ENCODE measurements at regions not wholly inside any gene's neighbourhood (a gene's known extent, or its start where the extent isn't known, plus 50 kb on each side); places are given as distances from the start of the nearest gene placed in this dataset.

DNA sequence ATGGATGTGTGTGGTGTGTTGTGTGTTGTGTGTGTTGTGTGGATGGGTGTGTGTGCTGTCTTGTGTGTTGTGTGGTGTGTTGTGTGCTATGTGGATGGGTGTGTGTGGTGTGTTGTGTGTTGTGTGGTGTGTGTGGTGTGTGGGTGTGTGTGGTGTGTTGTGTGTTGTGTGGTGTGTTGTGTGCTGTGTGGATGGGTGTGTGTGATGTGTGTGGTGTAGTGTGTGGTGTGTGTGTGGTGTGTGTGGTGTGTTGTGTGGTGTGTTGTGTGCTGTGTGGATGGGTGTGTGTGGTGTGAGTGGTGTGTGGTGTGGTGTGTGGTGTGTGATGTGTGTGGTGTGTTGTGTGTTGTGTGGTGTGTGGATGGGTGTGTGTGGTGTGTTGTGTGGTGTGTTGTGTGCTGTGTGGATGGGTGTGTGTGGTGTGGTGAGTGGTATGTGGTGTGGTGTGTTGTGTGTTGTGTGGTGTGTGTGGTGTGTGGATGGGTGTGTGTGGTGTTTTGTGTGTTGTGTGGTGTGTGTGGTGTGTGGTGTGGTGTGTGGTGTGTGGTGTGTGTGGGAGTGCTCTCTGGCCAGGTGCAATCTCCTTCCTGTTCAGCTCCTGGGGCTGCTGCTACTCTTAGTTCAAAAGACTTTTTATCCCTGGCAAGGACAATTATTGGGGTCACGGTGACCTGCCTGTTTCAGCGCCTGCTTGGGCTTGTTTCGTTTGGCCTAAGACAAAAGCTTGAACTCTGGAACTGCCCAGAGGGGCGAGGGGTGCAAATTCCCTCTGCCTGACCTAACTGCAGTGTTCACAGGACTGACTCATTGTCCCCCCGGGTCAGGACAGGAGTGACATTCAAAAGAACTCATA, 101.1 kb downstream of the UBIAD1 start:
- DNase-seq (ENCODE audit: low read depth in 2 of 2) = no peak

DNA sequence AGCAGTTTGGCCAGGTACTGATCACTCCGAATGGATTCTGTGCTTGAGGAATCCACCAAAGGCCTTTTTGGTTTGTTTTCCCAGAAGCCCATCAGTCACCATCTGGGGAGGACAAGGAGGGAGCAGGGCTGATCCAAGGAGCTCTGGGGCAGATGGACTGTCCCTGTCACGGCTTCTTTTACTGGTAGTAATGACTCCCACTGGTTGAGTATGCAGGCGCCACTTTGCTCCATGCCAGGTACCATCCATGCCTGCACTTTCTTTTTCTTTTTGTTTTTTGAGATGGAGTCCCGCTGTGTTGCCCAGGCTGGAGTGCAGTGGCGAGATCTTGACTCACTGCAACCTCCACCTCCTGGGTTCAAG, 101.7 kb downstream of the UBIAD1 start:
- no peak for DNase-seq (ENCODE audit: low read depth in 2 of 2)

DNA sequence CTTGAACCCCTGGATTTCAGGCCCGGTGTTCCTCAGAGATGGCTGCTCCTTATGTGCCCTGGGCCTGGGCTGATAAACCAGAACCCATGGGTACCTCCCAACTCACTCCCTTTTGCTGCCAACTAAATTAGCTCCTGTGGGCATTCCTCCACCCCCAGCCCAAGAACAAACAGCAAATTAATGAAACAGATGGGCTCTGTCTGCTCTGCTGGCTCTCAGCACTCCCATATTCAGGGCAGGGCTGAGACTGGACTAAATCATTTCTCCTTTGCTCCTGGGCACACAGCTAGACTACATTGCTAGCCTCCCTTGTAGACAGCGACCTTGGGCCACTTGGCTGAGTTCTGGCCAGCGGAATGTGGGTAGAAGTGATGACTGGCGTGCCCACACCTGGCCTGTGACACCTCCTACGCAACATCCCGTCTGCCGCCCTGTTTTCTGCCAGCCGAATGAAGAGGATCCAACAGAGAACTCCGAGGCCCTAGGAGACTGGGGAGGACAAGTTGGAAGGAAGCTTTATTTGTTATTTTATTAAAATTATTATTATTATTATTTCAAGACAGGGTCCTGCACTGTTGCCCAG, 101.9 kb upstream of the DISP3 start:
- DNase-seq (ENCODE audit: low read depth in 2 of 2) = no peak

DNA sequence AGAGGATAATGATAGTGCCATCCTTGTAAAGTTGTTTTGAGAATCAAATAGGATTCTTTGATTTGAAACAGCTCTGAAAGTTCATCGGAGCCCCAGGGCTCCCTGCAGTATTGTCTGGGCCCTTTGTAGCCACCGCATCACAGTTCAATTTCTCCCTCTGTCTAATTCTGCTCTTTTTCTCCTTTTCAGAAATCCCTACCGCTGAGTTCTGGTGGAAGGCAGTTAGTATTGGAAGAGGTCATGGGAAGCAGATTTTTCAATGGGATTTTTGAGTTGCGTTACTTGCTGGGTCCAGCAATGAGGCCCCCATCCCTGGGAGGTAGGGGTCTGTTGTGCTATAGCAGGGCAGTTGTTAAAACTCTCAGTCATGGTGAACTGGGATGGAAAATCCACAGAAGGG, 101.0 kb upstream of the DISP3 start:
- no peak for DNase-seq (ENCODE audit: low read depth in 2 of 2)

DNA sequence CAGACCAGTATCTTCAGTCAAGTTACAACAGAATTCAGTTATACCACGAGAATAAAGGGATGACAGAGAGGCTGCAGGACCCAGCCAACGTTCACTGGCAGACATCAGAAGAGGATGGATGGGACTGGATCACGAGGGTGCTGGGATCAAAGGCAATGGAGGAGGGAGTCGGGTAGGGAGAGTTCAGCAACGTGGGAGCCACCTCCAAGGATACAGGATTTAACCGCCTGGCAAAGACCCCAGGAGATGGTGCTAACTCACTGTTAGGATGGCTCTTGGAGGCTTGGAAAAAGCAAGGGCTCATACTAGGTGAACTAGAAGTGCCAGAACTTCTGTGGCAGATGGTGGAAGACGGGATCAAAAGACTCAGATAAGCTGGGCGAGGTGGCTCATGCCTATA, 99.1 kb upstream of the DISP3 start:
- no peak for DNase-seq (ENCODE audit: low read depth in 2 of 2)

DNA sequence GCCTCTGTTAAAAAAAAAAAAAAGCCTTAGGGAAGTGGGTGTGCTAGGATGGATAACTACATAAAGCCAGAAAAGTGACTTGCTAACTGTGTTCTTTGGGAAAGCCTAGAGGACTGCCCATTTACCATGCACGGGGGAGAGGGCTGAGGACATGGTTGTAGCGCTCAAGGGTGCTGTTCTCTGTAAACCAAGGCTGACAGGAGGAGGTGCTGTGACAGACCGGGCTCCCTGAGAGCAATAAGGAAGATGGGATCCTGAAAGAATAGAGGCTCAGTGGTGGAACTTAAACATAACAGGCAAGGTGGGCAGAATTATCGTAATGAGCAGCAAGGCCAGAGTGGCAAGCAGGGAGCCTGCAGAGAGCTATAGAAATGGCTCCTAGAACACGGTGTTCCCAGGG, 98.5 kb upstream of the DISP3 start:
- DNase-seq (ENCODE audit: low read depth in 2 of 2) = no peak

DNA sequence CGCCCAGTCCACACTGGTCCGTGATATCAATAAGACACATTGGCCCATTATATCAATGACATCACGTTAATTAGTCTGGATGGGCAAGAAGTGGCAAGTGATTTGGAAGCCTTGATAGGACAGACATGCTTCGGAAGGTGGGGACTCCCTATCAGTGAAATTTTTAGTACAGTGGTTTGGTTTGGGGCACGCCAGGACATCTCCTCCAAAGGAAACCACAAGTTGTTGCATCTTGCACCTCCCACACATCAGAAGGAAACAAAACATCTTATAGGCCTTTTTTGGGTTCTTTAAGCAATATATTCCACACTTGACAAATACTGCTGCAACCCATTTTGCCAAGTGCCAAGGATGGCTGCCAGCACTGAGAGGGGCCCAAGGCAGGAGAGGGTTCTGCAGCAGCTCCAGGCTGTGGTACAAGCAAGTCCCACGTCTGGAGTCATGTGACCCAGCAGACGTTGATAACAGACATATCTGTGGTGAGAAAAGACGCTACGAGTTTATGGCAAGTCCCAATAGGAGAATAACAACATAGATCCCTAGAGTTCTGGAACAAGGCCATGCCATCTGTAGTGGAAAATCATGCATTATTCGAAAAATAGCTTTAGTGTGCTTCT, 95.3 kb upstream of the DISP3 start:
- DNase-seq (ENCODE audit: low read depth in 2 of 2) = no peak

DNA sequence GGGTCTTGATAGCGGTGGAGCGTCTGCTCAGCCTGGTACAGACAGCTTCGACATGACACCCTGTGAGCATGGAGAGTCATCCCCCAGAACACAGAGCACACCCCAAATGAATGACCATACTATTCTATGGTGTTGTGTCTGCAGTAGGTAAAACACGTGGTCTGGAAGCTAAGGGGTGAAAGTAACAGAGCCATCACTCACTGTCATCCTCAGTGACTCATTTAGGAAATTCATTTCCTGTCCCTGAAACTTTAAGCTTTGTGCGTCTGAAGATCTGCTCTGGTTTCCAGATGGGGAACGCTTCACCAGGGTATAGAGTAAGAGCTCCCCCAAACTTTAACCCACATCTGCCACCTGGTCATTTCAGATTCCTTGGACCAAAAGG, 94.8 kb upstream of the DISP3 start:
- peak in 1 of 2 donors; percentile 25 for DNase-seq (ENCODE audit: low read depth in 2 of 2)

DNA sequence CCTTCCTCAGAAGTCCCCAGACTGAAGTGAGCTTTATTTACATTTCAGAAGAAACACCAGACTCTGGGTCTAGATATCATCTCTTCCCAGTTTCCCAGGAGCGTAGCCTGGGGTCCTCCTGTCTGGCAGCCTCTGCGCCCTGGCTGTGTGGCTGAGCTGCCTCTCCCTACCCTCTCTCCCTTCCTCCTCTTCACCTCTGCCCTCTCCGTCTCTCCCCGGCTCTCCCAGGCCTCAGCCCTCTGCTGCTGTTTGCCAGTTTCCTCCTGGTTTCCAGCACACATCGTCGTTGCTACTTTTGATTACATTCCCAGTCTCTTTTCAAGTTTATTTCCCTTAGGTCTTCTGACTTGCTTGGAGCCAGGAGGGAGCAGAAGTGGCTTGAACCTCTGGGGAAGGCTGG, 91.1 kb upstream of the DISP3 start:
- DNase-seq (ENCODE audit: low read depth in 2 of 2) = no peak

DNA sequence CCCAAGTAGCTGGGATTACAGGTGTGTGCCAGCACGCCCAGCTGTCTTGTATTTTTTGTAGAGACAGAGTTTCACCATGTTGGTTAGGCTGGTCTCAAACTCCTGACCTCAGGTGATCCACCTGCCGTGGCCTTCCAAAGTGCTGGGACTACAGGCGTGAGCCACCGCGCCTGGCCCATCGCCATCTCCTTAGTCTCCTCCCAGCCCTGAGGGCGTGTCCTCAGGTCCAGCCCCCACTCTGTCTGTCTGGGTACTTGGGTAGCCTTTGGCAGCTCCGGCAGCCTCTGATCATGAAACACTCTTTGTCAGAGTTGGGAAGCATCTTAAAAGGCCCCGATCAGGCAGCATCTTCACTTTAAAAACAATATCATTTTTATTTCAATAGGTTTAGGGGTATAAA, 90.3 kb upstream of the DISP3 start:
- no peak for DNase-seq (ENCODE audit: low read depth in 2 of 2)

DNA sequence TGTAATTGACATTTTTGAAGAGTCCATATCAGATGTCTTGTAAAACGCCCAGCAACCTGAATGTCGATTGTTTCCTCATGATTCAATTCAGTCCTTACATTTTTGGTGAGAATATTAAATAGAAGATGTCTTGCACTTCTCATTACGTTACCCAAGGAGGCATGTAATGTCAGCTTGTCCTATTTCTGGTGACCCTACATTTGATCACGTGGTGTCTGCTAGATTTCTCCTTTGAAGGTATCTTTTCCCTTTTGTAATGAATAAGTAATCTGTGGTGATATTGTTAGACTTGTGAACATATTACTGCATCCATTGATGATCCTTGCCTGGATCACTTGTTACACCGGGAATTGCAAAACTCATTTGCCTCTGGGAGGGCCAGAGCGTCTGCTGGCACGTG, 87.6 kb upstream of the DISP3 start:
- no peak for DNase-seq (ENCODE audit: low read depth in 2 of 2)

DNA sequence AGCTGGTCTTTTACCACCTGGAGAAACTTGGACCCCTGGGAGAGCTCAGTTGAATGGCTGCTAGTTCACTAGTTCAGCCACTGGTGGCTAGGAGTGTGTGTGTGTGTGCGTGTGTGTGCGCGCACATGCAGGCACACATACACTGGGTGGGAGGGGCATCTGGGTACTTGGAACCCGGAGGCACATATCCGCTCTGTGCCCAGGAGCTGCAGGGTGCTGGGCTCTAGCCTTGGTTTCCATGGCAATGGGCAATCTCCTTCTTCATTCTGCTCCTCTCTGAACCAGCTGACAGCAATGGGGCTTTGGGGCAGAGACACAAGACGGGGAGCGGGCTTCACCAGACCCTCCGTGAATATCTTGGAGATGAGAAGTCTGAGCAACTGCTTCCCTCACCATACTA, 87.1 kb upstream of the DISP3 start:
- DNase-seq (ENCODE audit: low read depth in 2 of 2) = no peak

DNA sequence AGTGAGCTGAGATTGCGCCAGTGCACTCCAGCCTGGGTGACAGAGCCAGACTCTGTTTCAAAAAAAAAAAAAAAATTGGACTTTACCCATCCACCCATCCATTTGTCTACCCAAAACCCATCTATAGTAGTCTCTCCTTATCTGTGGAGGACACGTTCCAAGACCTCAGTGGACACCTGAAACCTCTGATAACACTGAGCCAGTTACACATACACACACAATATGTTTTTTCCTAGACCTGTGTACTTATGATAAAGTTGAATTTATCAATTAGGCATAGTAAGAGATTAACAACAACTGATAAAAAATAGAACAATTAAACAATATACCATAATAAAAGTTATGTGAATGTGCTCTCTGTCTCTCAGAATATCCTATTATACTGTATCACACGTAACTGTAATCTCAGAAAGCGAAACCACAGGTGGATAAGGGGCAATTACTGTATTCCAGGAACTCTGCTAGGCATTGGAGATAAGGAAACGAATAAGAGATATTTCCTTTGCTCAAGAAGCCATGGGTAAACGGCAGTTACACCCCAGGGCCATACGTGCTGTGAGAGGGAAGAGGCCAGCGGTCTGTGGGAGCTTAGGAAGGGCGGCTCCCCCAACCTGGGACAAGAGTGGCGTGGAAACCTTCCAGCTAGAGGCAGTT, 84.2 kb upstream of the DISP3 start:
- no peak for DNase-seq (ENCODE audit: low read depth in 2 of 2)

DNA sequence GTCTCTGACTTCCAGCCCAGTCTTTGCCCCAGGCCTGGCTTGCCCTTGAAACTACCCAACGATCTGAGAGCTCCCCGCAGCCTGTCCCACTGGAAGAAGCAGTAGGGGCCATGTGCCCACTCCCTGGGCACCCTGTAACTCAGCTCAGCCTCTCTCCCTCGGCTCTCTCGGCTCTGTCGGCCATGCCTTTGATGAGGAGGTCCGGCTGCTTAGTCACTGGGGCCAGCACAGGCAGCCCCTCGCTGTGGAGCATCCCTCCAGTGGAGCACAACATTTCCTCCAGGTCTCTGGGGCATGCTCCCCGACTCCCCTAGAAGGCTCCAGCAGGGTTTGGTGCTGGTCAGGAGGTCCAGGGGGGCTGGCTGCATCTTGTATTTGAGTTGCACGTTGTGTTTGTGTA, 83.3 kb upstream of the DISP3 start:
- DNase-seq (ENCODE audit: low read depth in 2 of 2) = no peak

DNA sequence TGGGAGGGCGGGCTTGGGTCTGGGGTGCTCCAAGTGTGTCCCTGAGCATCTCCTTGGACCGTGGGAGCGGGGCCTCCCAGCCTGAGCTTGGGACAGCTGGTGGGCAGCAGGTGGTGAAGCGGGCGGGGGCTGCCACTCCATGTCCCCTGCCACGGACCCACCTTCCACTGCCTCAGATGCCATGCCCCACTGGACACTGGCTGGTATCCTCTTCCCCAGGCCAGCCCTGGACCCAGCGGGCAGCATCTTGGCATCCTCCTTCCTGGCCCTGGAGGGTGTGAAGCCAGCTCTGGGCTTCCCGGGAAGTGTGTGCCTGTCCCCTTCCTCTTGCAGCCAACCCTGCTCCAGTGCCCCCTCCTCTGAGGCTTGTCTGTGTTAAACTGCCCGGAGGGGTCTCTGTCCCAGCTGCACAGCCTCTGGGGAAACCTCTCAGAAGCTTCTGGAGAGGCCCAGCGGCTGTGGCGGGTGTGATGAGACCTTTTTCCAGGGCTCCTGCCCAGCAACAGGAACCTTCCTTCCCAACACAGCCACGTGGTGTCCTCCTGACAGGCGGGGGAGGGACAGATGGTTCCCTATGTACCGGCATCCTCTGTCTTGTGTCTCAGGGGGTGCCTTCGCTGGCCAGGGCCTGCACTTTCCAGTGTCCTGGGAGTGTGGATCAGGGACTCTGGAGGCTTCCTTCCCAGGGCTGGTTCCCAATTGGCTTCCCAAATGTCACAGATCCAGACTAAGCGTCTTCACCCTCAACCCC, 81.6 kb upstream of the DISP3 start:
- DNase-seq (ENCODE audit: low read depth in 2 of 2) = no peak

DNA sequence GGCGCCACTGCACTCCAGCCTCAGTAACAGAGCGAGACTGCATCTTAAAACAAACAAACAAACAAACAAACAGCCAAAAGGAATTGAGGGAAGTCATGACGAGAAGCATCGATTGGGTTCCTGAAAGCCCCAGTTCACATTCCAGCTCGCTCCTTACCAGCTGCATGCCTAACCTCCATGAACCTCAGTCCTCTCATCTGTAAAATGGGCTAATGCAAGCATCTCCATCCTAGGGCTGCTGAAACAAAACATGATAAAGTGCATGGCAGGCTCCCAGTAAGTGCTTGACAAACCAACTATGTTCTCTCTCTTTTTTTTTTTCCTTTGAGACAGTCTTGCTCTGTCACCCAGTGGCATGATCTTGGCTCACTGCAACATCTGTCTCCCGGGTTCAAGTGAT, 79.7 kb upstream of the DISP3 start:
- DNase-seq (ENCODE audit: low read depth in 2 of 2) = no peak

DNA sequence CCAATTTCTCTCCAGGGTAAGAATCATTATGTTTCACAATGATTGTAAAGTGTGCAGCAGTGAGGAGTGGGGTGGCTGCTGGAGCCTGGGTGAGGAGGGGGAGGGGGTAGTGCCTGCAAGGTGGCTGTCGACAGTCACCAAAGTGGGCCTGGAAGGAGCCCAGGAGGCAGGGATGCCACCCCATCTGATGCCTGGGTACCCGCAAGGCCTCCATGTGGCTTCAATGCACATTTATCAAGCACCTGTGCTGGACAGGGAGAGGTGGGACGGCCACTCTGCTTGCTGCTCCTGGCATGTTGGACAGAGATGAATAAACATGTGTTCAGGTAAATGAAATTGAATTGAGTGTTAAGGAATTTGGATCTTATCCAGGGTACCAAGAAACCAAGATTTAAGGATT, 78.8 kb upstream of the DISP3 start:
- no peak for DNase-seq (ENCODE audit: low read depth in 2 of 2)

DNA sequence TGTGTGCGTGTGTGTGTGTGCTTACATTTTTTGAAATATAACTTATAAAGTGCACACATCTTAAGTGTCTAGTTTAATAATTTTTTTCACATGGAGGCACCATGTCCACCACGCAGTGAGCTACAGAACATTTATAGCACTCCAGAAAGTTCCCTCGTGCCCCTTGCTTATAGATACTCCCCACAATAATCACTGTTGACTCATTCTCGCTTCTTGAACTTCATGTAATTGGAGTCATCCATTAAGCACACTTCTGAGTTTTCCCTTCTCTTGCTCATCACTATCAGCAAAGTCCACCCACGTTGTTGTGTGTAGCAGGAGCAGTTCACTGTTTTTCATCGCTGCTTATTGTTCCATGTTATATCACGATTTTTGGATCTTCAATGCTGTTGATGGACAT, 78.4 kb upstream of the DISP3 start:
- no peak for DNase-seq (ENCODE audit: low read depth in 2 of 2)

DNA sequence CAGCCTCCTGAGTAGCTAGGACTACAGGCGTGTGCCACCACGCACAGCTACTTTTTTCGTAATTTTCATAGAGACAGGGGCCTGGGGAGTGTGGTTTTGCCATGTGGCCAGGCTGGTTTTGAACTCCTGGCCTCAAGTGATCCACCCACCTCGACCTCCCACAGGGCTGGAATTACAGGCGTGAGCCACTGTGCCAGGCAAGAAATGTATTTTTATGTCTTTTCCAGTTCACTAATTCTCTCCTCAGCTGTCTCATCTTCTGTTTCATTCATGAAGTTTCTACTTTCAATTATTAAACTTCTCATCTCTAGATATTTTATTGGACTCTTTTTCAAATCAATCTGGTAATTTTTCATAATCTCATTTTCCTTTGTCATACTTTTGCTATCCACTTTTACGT, 72.1 kb upstream of the DISP3 start:
- DNase-seq (ENCODE audit: low read depth in 2 of 2) = no peak

DNA sequence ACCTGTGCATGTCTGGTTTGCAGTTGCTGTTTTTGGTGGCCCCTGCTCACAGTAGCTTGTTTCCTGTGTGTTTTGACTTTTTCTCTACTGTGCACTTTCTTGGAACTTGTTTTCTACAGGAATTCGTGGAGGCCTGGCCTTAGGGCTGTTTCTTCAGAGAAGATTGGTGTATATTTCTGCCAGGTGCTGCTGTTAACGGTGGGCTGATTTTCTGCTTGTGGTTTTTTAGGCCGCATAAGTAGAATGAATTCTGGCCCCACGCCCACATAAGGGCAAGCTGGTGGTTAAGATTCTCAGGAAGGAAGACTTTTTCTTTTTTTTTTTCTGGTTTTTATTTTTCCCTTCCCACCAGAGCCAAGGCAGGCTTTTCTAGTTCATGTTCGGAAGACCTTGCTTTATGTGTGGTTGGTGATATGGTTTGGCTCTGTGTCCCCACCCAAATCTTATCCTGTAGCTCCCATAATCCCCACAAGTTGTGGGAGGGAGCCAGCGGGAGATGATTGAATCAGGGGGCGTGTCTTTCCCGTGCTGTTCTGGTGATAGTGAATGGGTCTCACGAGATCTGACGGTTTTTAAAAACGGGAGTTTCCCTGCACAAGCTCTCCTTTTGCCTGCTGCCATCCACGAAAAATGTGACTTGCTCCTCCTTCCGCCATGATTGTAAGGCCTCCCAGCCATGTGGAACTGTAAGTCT, 71.5 kb upstream of the DISP3 start:
- no peak for DNase-seq (ENCODE audit: low read depth in 2 of 2)

DNA sequence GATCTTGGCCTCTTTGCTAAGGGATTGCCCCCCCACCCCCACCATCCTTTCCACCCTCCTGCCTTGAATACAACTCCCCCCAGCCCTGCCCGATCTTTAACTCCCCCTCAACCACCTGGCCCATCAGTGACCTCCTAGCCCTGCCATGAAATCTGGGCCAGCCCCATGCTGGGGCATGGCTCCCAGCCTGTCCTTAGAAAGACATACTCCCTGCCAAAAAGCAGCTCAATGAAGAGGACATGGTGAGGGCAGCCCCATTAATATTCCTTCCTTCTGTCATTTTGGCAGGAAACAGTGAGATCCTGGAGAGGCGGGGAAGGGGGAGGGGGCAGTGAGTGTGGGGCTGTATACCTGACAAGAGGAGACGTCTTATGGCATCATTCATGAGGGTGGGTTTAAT, 66.8 kb upstream of the DISP3 start:
- DNase-seq (ENCODE audit: low read depth in 2 of 2) = no peak

Measured in dermis microvascular lymphatic vessel endothelial cell (primary cell).